ENCODE measurements at regions not wholly inside any gene's neighbourhood (a gene's known extent, or its start where the extent isn't known, plus 50 kb on each side); places are given as distances from the start of the nearest gene placed in this dataset.

- no peak for TF ChIP-seq CTCF (IDR thresholded peaks at IDR 0.05; ENCODE audit: borderline replicate concordance, insufficient read depth, low read depth, low read length)
- no peak overlapping the region for H3K4me3 ChIP-seq (ENCODE audit: low read depth, low read length)
These were observed 162.2 kb downstream of the OLFM1 start for GRCh38 chr9:135249711-135250110.

GRCh38 chr9:135251331-135251761 is 163.9 kb downstream of the OLFM1 start:
- H3K4me3 ChIP-seq (ENCODE audit: low read depth, low read length) = no peak overlapping the region
- TF ChIP-seq CTCF (IDR thresholded peaks at IDR 0.05; ENCODE audit: borderline replicate concordance, insufficient read depth, low read depth, low read length) = no peak

GRCh38 chr9:135251996-135252760 is 164.7 kb downstream of the OLFM1 start:
- H3K4me3 ChIP-seq (ENCODE audit: low read depth, low read length) = no peak overlapping the region
- no peak for TF ChIP-seq CTCF (IDR thresholded peaks at IDR 0.05; ENCODE audit: borderline replicate concordance, insufficient read depth, low read depth, low read length)

- TF ChIP-seq CTCF (IDR thresholded peaks at IDR 0.05; ENCODE audit: borderline replicate concordance, insufficient read depth, low read depth, low read length) = no peak
- H3K4me3 ChIP-seq (ENCODE audit: low read depth, low read length) = no peak overlapping the region
These were observed 165.5 kb downstream of the OLFM1 start for GRCh38 chr9:135252980-135253304.

- no peak overlapping the region for H3K4me3 ChIP-seq (ENCODE audit: low read depth, low read length)
- no peak for TF ChIP-seq CTCF (IDR thresholded peaks at IDR 0.05; ENCODE audit: borderline replicate concordance, insufficient read depth, low read depth, low read length)
These were observed 166.0 kb downstream of the OLFM1 start for GRCh38 chr9:135253305-135254004.

- no peak overlapping the region for H3K4me3 ChIP-seq (ENCODE audit: low read depth, low read length)
- TF ChIP-seq CTCF (IDR thresholded peaks at IDR 0.05; ENCODE audit: borderline replicate concordance, insufficient read depth, low read depth, low read length) = no peak
These were observed 166.9 kb downstream of the OLFM1 start for GRCh38 chr9:135254176-135255032.

Measured in GM12875 (cell line).